Stimulated activated naive CD8-positive, alpha-beta T cell treated with anti-CD3 and anti-CD28 coated beads, Interleukin-15, Interleukin-2, amounts not matched to agents 100 U/mL and 50 U/mL, for 24 hours (primary cell): ENCODE measurements at regions not wholly inside any gene's neighbourhood (a gene's known extent, or its start where the extent isn't known, plus 50 kb on each side); places are given as distances from the start of the nearest gene placed in this dataset.

Experiments used
- ATAC-seq: fragments of 150-1000 bp; cut with Tn5 transposase; one replicate; pipeline ENCODE4 v1.10.0; 2021
- DNase-seq: peaks from one replicate; pipeline ENCODE4 v3.0.0; 2021

GRCh38 chr7:113968713-113969112, 49.9 kb upstream of the PPP1R3A start:
- ATAC-seq (no peak), DNase-seq (no peak)
